Muscle of leg (tissue), 3 donors: ENCODE measurements at regions not wholly inside any gene's neighbourhood (a gene's known extent, or its start where the extent isn't known, plus 50 kb on each side); places are given as distances from the start of the nearest gene placed in this dataset.
A peak's percentile ranks its signal among the peaks of the same experiment; 100 is the strongest.

Source experiments
- DNase-seq: peaks from one replicate; pipeline ENCODE4 v3.0.0; 2013
- H3K27ac ChIP-seq: one replicate; pipeline ENCODE4 v1.5.1; 2013; ENCODE audit warnings: mild to moderate bottlenecking, low read length, control low read depth
- H3K27me3 ChIP-seq: one replicate; pipeline ENCODE4 v1.6.1; 2013; ENCODE audit warnings: low read length; ENCODE audit not compliant: control insufficient read depth, insufficient read depth
- H3K36me3 ChIP-seq: one replicate; pipeline ENCODE4 v1.6.1; 2013; ENCODE audit warnings: low read length; ENCODE audit not compliant: control insufficient read depth, insufficient read depth
- H3K4me1 ChIP-seq: one replicate; pipeline ENCODE4 v1.6.1; 2013; ENCODE audit warnings: low read length; ENCODE audit not compliant: control insufficient read depth, insufficient read depth
- H3K4me3 ChIP-seq: one replicate; pipeline ENCODE4 v1.5.1; 2013; ENCODE audit warnings: low read length, control low read depth
- H3K9me3 ChIP-seq: replicated peaks from 2 replicates; pipeline ENCODE4 v1.6.1; 2013; ENCODE audit warnings: low read depth, low read length; ENCODE audit not compliant: control insufficient read depth
- WGBS: methylation state at CpG from one replicate; pipeline ENCODE4 v1.1.5; 2013; ENCODE audit warnings: missing lambda C conversion rate; ENCODE audit not compliant: insufficient coverage; 5-methylcytosine and 5-hydroxymethylcytosine counted together

DNA sequence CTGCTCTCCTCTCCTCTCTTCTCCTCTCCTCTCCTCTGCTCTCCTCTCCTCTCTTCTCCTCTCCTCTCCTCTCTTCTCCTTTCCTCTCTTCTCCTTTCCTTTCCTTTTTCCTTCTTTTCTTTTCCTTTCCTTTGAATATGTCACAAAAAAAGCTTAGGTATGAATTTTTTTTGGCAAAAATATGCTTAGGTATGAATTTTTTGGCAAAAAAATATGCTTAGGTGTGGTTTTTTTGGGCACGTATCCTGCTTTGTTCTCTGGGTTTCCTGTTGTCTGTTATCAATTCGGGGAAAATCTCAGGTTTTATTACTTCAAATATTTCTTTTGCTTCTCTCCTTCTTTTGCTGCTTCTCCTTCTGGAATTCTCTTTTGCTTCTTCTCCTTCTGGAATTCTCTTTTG lies 155.5 kb upstream of the PMEPA1 start:
- no peak overlapping the region for H3K27ac ChIP-seq
- H3K4me3 ChIP-seq: no peak overlapping the region
- WGBS: no CpG with 5 or more reads among the region's 2 CpGs
- H3K4me1 ChIP-seq: peaks cover 6% of the 10 kb centered on the region
- DNase-seq: no peak
- H3K27me3 ChIP-seq: peaks cover 4% of the 10 kb centered on the region
- H3K36me3 ChIP-seq: no peaks in the 10 kb centered on the region
- H3K9me3 ChIP-seq: no peaks in the 10 kb centered on the region

DNA sequence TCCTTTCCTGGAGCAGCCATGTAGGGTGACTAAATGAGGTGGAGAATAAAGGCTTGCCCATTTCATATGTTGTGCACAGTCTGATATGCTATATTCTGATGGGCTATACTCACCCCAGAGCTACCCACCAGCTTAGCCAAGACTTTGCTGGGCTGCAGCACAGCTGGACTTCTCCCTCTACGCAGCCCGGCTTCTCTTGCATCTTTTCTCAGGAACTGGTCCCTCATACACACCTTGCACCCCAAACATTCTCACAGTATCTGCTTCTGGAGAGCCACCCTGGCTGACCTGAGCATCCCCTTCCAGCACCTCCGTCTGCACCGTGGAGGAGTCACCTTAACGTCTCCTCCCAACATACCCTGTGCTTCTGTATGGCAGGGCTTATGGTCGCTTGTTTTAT lies 150.8 kb upstream of the PMEPA1 start:
- no peaks in the 10 kb centered on the region for H3K27me3 ChIP-seq
- H3K9me3 ChIP-seq: no peaks in the 10 kb centered on the region
- no peak for DNase-seq
- no peaks in the 10 kb centered on the region for H3K36me3 ChIP-seq
- no peak overlapping the region for H3K4me3 ChIP-seq
- H3K4me1 ChIP-seq: no peaks in the 10 kb centered on the region
- 92% methylated on average over 2 of the region's 6 CpGs for WGBS
- H3K27ac ChIP-seq: no peak overlapping the region

DNA sequence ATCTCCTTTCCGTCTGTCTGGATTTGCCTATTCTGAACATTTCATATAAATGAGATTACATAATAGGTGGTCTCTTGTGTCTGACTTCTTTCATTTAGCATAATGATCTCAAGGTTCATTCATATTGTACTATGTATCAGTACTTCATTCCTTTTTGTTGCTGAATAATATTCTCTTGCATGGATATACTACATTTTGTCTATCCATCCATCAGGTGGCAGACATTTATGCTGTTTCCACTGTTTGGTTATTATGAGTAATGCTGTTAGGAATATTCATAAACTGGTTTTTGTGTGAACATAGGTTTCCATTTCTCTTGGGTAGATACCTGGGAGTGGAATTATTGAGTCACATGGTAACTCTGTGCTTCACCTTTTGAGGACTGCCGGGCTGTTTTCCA lies 148.2 kb upstream of the PMEPA1 start:
- no peak overlapping the region for H3K27ac ChIP-seq
- DNase-seq: no peak
- no peak overlapping the region for H3K4me3 ChIP-seq
- no CpG with 5 or more reads among the region's 2 CpGs for WGBS
- no peaks in the 10 kb centered on the region for H3K27me3 ChIP-seq
- H3K36me3 ChIP-seq: no peaks in the 10 kb centered on the region
- no peaks in the 10 kb centered on the region for H3K4me1 ChIP-seq
- no peaks in the 10 kb centered on the region for H3K9me3 ChIP-seq

DNA sequence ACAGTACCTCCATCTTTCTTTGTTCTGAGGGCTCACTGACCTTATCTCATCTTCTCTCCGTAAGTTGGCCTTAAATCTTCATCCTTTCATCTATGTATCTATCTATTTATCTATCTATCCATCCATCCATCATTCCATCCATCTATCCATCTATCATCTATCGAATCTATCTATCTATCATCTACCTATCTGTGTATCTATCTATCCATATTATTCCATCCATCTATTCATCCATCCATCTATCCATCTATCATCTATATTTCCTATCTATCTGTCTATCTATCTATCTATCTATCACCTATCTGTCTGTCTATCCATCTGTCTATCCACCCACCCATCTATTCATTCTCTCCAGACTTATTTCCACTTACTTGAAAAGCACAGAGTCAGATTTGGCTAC lies 147.3 kb upstream of the PMEPA1 start:
- H3K4me3 ChIP-seq: no peak overlapping the region
- no peak for DNase-seq
- 54% methylated on average over 2 of the region's 2 CpGs for WGBS
- no peaks in the 10 kb centered on the region for H3K36me3 ChIP-seq
- H3K4me1 ChIP-seq: no peaks in the 10 kb centered on the region
- H3K27me3 ChIP-seq: no peaks in the 10 kb centered on the region
- H3K9me3 ChIP-seq: no peaks in the 10 kb centered on the region
- no peak overlapping the region for H3K27ac ChIP-seq

DNA sequence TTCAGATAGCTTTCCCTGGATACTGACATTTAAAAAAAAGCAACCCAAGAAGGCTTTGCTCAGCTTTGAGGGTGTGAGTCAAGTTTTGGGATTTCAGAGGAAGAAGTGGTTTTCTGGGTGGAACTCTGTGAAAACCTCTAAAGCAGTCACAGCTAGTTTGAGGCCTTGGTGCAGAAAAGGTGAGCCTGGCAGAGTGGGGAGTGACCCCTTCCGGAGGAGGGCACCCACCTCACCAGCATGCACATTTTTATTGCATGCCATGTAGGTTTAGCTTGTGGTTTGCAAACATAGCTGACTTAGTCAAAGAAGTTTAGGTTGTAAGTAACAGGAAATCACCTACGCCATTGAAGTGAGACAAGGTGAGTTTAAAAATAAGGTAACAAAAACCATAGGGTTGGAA lies 146.8 kb upstream of the PMEPA1 start:
- H3K4me1 ChIP-seq: no peaks in the 10 kb centered on the region
- no peaks in the 10 kb centered on the region for H3K27me3 ChIP-seq
- H3K9me3 ChIP-seq: no peaks in the 10 kb centered on the region
- H3K27ac ChIP-seq: no peak overlapping the region
- no peak for DNase-seq
- H3K36me3 ChIP-seq: no peaks in the 10 kb centered on the region
- WGBS: 86% methylated on average over 1 of the region's 2 CpGs
- H3K4me3 ChIP-seq: no peak overlapping the region

DNA sequence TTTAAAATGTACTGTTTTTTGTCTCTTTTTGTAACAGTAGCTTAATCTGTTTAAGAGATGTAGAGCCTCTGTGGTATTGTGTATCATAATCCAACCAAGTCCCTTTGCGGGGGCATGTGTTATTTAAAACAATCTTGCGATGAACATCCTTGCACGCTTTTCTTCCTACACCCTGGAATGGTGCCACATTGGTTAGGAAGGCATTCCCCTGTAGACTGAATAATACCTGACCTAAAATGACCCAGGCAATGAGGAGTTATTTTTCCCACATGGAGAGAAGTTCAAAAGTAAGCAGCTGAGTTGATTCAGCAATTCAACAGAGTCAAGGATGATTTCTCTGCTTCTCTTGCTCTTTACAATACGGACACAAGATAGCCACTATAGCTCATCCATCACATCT lies 142.0 kb upstream of the PMEPA1 start:
- Histone ChIP-seq H3K9me3 (peaks cover 3% of the 10 kb centered on the region), H3K36me3 (no peaks in the 10 kb centered on the region), H3K27me3 (no peaks in the 10 kb centered on the region), H3K4me1 (no peaks in the 10 kb centered on the region), H3K4me3 (no peak overlapping the region), H3K27ac (no peak overlapping the region)
- no peak for DNase-seq
- WGBS: no CpG with 5 or more reads among the region's 4 CpGs

DNA sequence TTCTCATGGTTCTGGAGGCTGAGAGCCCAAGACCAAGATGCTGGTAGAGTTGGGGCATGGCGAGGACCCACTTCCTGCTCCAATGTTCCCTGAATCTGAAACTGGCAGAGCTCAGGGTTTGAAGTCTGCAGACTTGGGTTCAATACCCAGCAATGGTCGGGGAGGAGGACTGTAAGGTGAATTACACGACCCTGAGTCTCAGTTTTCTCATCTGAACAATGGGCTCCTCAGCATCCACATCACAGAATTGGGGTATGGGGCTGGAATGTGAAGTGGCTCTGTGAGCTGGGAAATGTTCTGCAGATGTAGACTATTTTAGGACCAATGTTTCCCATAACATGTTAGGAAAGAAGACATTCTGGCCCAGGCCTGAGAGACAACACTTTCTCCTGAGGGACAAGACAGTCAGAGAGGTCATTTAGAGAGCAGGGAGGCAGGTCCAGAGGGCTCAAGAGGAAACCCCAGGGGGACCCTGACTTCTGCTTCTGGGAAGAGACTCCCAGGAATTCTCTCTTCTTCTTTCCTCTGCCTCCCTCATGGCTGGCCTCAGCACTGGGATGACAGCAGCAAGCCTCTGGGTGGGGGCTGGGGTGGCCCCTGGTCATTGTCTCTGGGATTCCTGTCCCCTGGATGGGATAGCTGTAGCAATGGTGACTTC lies 141.3 kb upstream of the PMEPA1 start:
- WGBS: 88% methylated on average over 3 of the region's 3 CpGs
- Histone ChIP-seq H3K36me3 (no peaks in the 10 kb centered on the region), H3K27ac (no peak overlapping the region), H3K27me3 (no peaks in the 10 kb centered on the region), H3K4me1 (no peaks in the 10 kb centered on the region), H3K9me3 (peaks cover 4% of the 10 kb centered on the region), H3K4me3 (no peak overlapping the region)
- peak; percentile 42 for DNase-seq

DNA sequence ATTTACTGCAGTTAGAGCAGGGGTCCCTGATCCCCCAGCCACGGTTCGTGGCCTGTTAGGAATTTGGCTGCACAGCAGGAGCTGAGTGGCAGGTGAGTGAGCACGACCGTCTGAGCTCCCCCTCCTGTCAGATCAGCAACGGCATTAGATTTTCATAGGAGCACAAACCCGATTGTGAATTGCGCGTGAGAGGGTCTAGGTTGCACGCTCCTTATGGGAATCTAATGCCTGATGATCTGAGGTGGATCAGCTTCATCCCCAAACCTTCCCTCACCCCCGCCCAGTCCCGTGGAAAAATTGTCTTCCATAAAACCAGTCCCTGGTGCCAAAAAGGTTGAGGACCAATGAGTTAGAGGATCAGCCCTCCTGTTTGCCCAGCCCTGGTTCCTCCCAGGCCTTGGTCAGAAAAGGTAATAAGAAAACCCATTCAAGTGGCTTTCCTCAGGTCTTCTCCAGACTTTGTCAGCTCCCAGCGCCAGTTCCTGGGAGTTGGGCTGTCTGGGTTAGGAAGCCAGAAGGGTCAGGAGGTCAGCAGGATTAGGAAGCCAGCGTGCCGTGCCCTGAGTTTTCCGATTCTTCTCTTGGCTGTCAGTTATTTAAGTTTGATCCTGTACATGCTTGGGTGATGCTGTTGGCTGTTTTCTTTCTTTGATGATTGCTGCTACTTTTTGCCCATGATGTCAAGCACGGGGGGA lies 139.9 kb upstream of the PMEPA1 start:
- H3K4me3 ChIP-seq: no peak overlapping the region
- WGBS: 79% methylated on average over 9 of the region's 16 CpGs

DNA sequence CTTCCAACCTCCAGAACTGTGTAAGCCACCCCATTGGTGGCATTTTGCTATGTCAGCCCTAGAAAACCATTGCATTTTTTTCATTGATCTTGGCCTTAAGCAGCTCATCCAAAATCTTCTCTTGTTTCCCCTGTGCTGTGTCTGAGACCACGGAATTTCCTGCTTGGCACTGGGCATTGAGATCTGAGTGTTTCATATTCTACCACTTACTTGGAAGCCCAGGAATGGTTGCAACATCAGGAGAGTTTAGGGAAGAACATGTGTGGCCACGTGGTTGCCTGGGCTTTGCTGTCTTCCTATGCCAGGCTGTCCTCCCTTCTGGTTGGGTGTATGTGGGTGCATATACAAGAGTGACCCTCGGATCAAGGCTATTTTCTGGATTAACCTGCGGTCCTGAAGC lies 139.3 kb upstream of the PMEPA1 start:
- Histone ChIP-seq H3K36me3 (no peaks in the 10 kb centered on the region), H3K27ac (no peak overlapping the region), H3K4me3 (no peak overlapping the region), H3K27me3 (no peaks in the 10 kb centered on the region), H3K9me3 (peaks cover 4% of the 10 kb centered on the region), H3K4me1 (no peaks in the 10 kb centered on the region)
- 94% methylated on average over 3 of the region's 4 CpGs for WGBS
- DNase-seq: no peak

More for the DNA sequence above, 139.9 kb upstream of the PMEPA1 start:
- Histone ChIP-seq H3K36me3 (no peaks in the 10 kb centered on the region), H3K9me3 (peaks cover 4% of the 10 kb centered on the region), H3K27me3 (no peaks in the 10 kb centered on the region), H3K27ac (no peak overlapping the region), H3K4me1 (no peaks in the 10 kb centered on the region)
- no peak for DNase-seq

DNA sequence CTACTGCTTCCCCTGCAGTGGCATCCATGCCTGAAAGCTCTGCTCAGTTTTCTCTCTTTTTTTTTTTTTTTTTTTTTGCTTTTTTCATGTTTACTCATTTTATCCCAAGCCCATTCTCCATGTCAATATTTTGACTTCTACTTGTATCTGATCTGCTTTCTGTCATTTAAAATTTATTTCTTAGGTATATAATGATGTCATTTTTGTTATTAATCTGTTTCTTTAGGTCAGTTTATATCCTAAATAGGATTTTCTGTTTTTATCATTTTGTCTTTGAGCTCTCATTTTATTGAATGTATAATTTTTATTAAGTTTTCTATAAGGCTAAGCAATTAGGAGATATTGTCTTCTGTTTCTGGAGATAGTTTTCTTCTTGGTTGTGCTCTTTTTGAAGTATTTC lies 138.5 kb upstream of the PMEPA1 start:
- H3K4me3 ChIP-seq: no peak overlapping the region
- no peaks in the 10 kb centered on the region for H3K27me3 ChIP-seq
- no peak for DNase-seq
- H3K4me1 ChIP-seq: no peaks in the 10 kb centered on the region
- H3K27ac ChIP-seq: no peak overlapping the region
- H3K36me3 ChIP-seq: no peaks in the 10 kb centered on the region
- H3K9me3 ChIP-seq: peaks cover 4% of the 10 kb centered on the region

DNA sequence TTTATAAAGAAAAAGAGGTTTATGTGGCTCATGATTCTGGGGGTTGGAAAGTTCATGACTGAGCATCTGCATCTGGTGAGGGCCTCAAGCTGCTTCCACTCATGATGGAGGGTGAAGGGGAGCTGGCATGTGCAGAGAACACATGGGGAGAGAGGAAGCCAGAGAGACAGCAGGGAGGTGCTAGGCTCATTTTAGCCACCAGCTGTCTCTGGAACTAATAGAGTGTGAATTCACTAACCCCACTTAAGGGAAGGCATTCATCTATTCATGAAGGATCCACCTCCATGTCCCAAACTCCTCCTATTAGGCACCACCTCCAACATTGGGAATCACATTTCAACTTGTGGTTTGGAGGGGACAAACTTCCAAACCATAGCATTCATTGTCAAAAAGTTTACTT lies 137.3 kb upstream of the PMEPA1 start:
- Histone ChIP-seq H3K27ac (no peak overlapping the region), H3K27me3 (no peaks in the 10 kb centered on the region), H3K4me3 (no peak overlapping the region), H3K9me3 (peaks cover 4% of the 10 kb centered on the region), H3K4me1 (no peaks in the 10 kb centered on the region), H3K36me3 (no peaks in the 10 kb centered on the region)
- no peak for DNase-seq
